NCI-H1694 treated with DMSO at 0.1 percent for 48 hours (cell line): ENCODE measurements at regions not wholly inside any gene's neighbourhood (a gene's known extent, or its start where the extent isn't known, plus 50 kb on each side); places are given as distances from the start of the nearest gene placed in this dataset.
"Not testable (repeated sequence)": the region's sequence is repeated elsewhere in the genome, so short reads cannot be mapped to it uniquely, and the experiment has no call there.

ENCODE experiments used
- DNase-seq: peaks from one replicate; lab custom pipeline; 2025; lab: John Stamatoyannopoulos, UW

GRCh38 chr7:106448992-106449859 is 164.4 kb upstream of the NAMPT start:
- DNase-seq, result no peak

GRCh38 chr7:106448346-106448991 is 163.7 kb upstream of the NAMPT start:
- no peak for DNase-seq

GRCh38 chr7:106447318-106447847 is 162.6 kb upstream of the NAMPT start:
- no peak for DNase-seq

GRCh38 chr7:106445366-106445765 is 160.6 kb upstream of the NAMPT start:
- DNase-seq, result not testable (repeated sequence)

GRCh38 chr7:106444068-106444655 is 159.4 kb upstream of the NAMPT start:
- DNase-seq, result no peak

GRCh38 chr7:106443156-106443555 is 158.4 kb upstream of the NAMPT start:
- no peak for DNase-seq

GRCh38 chr7:106442476-106442875 is 157.7 kb upstream of the NAMPT start:
- no peak for DNase-seq

GRCh38 chr7:106441343-106441742 is 156.6 kb upstream of the NAMPT start:
- DNase-seq, result not testable (repeated sequence)

GRCh38 chr7:106436933-106437332 is 152.2 kb upstream of the NAMPT start:
- DNase-seq, result not testable (repeated sequence)

GRCh38 chr7:106433377-106433776 is 148.6 kb upstream of the NAMPT start:
- no peak for DNase-seq

GRCh38 chr7:106430535-106431455 is 146.0 kb upstream of the NAMPT start:
- no peak for DNase-seq

GRCh38 chr7:106430103-106430502 is 145.3 kb upstream of the NAMPT start:
- no peak for DNase-seq

- DNase-seq, result no peak
Measured at GRCh38 chr7:106426803-106427202, 142.0 kb upstream of the NAMPT start.

- DNase-seq, result no peak
Measured at GRCh38 chr7:106425017-106425719, 140.4 kb upstream of the NAMPT start.

- DNase-seq, result no peak
Measured at GRCh38 chr7:106424476-106425016, 139.8 kb upstream of the NAMPT start.

- DNase-seq, result no peak
Measured at GRCh38 chr7:106423821-106424475, 139.2 kb upstream of the NAMPT start.

- DNase-seq, result no peak
Measured at GRCh38 chr7:106423111-106423510, 138.3 kb upstream of the NAMPT start.

GRCh38 chr7:106421181-106421762 is 136.5 kb upstream of the NAMPT start:
- no peak for DNase-seq

- no peak for DNase-seq
Measured at GRCh38 chr7:106420736-106421135, 136.0 kb upstream of the NAMPT start.

- no peak for DNase-seq
Measured at GRCh38 chr7:106420210-106420609, 135.4 kb upstream of the NAMPT start.
